HG03095 (cell line): ENCODE measurements at regions not wholly inside any gene's neighbourhood (a gene's known extent, or its start where the extent isn't known, plus 50 kb on each side); places are given as distances from the start of the nearest gene placed in this dataset.
A peak's percentile ranks its signal among the peaks of the same experiment; 100 is the strongest.

Source experiments
- ATAC-seq: cut with Tn5 transposase; IDR thresholded peaks from one replicate; pipeline ENCODE4 v1.9.1; 2021; ENCODE audit warnings: moderate library complexity; ENCODE audit not compliant: unreplicated experiment

DNA sequence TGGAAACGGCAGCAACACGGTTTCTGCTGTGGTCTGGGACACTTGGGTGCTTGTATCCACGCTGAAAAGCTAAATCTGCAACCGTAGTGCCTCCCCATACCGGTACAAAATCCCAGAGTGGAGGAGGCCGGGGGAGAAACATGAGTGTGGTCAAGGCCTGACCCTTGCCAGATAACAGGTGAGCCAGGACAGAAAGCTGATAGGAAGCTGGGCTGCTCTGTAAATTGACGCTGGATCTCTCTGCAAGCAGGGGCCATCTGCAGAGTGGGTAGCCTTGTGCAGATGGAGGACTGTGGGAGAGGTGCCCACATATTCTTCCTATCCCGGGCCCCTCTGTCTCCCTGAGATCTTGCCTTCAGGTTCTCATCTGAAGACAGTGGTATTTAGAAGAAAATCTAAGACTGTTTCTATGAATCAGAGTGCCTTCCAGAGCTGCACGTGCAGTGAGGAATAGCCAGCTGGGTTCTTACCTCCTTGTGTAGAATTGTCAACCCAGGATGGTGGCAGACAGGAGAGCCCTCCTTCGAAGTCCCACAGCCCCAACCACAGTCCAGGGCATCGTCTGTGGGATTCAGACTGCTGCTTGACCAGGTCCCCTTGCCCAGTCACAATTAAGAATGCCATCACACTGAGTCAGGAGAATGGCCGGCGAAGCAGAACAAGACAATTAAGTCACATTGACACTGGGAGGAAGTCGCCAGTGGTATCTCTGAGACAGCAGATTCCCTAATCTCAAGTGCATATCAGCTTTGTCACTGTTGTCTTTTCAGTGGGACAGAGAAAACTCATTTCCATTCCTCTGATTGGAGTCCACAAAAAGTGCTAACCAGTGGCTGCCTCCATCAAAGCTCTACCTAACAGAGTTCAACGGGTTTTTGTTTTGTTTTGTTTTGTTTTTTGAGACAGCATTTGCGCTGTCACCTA, 100.0 kb upstream of the RIPOR2 start:
- peak; percentile 47 for ATAC-seq

DNA sequence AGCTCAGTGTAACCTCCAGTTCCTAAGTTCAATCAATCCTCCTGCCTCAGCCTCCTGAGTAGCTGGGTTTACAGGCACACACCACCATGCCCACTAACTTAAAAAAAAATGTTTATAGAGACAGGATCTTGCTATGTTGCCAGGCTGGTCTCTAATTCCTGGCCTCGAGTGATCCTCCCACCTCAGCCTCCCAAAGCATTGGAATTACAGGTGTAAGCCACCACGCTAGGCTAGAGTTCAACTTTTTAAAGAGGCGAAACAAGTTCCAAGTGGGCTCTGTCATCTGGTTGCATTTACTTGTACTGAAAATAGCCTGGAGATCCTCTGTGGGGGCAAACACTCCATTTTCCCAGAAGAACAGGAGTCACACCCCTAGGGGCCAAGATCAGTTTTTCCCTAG, 100.7 kb upstream of the RIPOR2 start:
- no peak for ATAC-seq

- no peak for ATAC-seq
These were observed 102.5 kb upstream of the RIPOR2 start for GRCh38 chr6:25038300-25038699.

GRCh38 chr6:25038999-25039398, 103.2 kb upstream of the RIPOR2 start:
- no peak for ATAC-seq

- no peak for ATAC-seq
These were observed 105.8 kb upstream of the RIPOR2 start for GRCh38 chr6:25041485-25042035.

DNA sequence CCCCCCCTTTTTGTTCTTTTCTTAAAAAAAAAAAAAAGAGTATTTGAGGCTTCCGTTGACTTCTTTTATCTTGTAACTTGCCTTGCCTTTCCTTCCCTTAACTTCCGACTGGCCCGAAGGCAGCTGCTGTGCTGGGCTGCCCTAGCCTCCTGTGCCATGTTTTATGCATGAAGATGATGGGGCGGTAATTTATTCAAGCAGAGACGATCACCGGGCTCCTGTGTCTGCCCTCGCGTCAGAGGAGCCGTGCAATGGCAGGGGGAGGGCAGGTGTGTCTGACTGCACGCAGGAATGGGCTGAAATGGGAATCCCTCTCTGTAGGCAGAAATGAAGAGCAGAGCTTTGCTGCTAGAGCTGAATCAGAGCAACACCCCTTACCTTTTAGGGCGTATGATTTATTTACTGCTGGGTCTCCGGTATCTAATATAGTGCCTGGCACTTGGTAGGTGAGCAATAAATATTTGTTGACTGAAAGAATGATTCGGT, 106.3 kb upstream of the RIPOR2 start:
- ATAC-seq, result no peak

DNA sequence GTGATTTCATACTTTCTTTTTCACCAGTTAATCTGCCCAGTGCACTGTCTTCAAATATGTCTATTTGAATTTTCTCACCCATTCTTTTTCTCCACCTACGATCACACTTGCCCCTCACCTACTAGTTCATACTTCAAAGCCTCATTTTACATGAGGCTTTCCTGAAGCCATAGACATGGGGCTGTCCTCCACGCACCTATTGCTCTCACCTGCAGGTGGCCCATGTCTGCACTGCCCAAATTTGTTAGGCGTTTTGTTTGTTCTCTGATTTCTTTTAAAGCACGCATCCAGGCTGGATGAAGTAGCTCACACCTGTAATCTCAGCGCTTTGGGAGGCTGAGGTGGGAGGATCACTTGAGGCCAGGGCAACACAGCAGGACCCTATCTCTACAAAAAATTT, 106.8 kb upstream of the RIPOR2 start:
- ATAC-seq, result no peak

DNA sequence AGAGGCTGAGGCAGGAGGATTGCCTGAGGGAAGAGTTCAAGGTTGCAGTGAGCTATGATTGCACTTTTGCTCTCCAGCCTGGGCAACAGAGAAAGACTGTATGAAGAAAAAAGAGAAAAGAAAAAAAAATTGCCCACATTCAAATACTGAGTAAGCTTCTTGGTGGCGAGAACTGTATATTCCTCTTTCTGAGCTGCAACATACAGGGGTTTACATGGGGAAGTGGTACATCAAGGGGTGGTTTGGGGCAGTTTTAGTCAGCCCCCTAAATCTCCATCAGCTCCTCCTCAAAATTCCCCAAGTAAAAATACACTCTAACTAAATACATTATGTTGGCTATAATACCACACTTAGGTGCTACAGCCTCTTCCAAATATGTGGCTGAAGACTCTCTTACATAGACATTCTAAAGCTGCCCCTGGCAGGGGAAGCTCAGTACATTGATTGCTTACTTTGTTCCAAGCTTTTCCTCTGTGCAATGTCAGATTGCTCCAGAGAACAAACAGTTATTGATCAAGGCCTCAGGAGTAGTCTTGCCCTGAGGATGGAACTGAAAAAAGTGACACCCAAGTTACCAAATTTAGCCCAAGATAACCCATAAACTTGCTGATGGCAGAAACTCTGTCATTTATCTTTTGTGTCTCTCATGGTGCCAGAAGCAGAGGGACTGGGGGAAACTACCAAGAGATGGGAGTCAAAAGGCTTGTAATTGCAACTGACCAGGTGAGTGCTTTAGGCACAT, 107.4 kb upstream of the RIPOR2 start:
- ATAC-seq, result no peak

GRCh38 chr6:25043892-25044291, 108.1 kb upstream of the RIPOR2 start:
- ATAC-seq, result no peak

GRCh38 chr6:25046942-25047341, 111.2 kb upstream of the RIPOR2 start:
- ATAC-seq, result no peak

DNA sequence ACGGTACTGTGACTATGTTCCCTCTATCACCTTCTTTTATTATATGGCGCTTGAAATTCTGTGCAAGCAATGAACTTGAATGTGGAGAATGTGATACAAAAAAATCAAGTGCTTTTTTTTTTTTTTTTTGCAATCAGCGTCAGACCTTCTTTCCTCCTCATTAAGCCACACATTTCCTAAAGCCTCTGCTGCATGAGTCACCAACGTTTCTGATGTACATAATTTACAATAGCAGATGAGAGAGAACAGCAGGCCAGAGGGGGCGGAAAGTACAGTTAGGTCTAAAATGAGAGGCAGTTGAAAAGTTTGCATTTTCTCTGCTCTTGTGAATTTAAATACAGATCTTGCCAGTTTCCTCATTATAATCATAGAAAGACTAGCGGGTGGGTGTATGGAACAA, 114.6 kb upstream of the RIPOR2 start:
- ATAC-seq, result no peak

- no peak for ATAC-seq
These were observed 115.3 kb upstream of the RIPOR2 start for GRCh38 chr6:25051083-25051482.

DNA sequence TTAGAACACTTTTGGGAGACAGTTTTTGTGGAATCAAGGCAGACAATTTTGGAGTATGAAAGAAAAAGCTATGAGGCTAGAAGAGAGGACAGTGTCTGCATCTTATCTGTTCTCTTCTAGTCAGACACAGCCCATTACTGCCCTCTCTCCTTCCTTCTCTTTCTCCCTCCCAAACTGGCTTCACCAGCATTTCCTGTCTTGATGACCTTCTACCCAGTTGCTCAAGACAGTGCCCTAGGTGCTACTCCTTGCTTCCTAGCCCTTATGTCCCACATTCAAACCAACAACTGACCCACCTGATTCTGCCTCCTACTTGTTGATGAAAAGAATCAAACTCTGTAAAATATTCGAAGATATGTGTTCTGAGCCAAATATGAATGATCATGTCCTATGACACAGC, 116.4 kb upstream of the RIPOR2 start:
- no peak for ATAC-seq

DNA sequence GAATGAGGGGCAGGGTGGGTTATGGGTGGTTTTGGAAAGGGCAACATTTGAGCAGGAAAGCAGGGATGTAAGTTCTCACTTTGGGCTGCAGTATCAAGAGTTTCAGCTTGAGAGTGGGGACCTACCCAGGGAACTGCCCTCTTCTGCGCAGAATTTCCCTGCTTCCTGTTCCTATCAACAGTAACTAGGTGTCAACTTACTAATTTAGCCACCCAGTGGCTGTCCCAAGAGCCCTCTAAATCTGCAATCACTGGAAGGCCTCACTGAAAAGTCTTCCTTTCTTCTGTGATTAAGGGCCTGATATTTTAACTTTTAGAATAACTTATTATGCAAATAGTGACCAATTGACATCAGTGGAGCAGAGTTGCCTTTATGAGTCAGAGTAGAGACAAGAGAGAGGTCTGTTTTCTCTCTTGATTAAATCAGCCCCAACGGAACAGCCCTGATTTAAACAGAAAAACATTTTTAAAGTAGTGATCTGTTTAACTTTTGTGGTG, 118.2 kb upstream of the RIPOR2 start:
- peak; percentile 80 for ATAC-seq

- ATAC-seq, result no peak
These were observed 118.7 kb upstream of the RIPOR2 start for GRCh38 chr6:25054469-25054868.

DNA sequence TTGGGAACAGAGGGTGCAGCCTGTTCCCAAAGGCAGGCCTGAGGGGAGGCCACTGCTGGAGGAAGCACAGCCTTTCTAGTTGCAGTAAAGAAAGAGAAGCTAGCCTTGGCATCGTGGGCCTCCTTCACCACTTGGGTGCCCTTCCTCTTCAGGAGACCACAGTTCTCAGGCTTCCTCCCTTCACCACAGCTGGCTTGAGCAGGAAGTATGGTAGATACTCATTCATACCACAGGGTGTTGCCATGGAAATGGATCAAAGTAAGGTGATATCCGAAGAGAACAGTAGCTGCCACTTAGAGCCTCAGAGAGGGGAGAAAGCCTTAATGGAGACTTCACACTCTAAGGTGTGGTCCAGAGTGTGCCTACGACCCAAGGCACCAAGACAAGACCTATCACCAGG, 120.4 kb upstream of the RIPOR2 start:
- peak; percentile 39 for ATAC-seq

GRCh38 chr6:25057111-25057905, 121.5 kb upstream of the RIPOR2 start:
- no peak for ATAC-seq

- ATAC-seq, result no peak
These were observed 122.7 kb upstream of the RIPOR2 start for GRCh38 chr6:25058441-25058840.

DNA sequence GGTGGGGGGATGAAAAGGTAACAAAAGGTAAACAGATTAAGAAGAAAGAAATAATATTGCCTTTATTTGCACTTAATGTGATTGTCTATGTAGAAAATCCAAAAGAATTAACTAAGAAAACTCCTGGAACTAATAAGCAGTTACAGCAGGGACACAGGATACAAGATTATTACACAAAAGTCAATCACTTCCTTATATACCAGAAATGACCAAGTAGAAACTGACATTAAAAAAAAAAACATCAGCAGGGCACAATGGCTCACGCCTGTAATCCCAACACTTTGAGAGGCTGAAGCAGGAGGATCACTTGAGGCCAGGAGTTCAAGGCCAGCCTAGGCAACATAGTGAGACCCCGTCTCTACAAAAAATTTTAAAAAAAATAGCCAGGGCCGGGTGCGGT, 123.2 kb upstream of the RIPOR2 start:
- no peak for ATAC-seq

GRCh38 chr6:25060522-25060921, 124.8 kb upstream of the RIPOR2 start:
- no peak for ATAC-seq
